Smooth muscle cell (in vitro differentiated cells): ENCODE measurements at regions not wholly inside any gene's neighbourhood (a gene's known extent, or its start where the extent isn't known, plus 50 kb on each side); places are given as distances from the start of the nearest gene placed in this dataset.

Source experiments
- DNase-seq: peaks from one replicate; lab custom pipeline; 2025; ENCODE audit not compliant: unreplicated experiment; lab: John Stamatoyannopoulos, UW
- H2AFZ ChIP-seq: fragments of 200-600 bp; sonication (generic); 2 replicates; pipeline ENCODE4 v1.6.0; 2016; ENCODE audit warnings: antibody characterized with exemption, low read depth, mild to moderate bottlenecking
- H3F3A ChIP-seq: fragments of 200-600 bp; sonication (generic); 2 replicates; pipeline ENCODE4 v1.6.0; 2017; ENCODE audit warnings: antibody characterized with exemption, low read depth
- H3K27ac ChIP-seq: fragments of 200-600 bp; sonication (generic); 2 replicates; pipeline ENCODE4 v1.5.1; 2016; ENCODE audit warnings: low read depth, mild to moderate bottlenecking
- H3K27me3 ChIP-seq: fragments of 200-600 bp; sonication (generic); 2 replicates; pipeline ENCODE4 v1.6.1; 2016; ENCODE audit warnings: low read depth, mild to moderate bottlenecking
- H3K36me3 ChIP-seq: fragments of 200-600 bp; sonication (generic); 2 replicates; pipeline ENCODE4 v1.5.1; 2016; ENCODE audit warnings: low read depth
- H3K4me1 ChIP-seq: fragments of 200-600 bp; sonication (generic); 2 replicates; pipeline ENCODE4 v1.5.1; 2016; ENCODE audit warnings: low read depth
- H3K4me2 ChIP-seq: fragments of 200-600 bp; sonication (generic); 2 replicates; pipeline ENCODE4 v1.6.0; 2016; ENCODE audit warnings: mild to moderate bottlenecking
- H3K4me3 ChIP-seq: fragments of 200-600 bp; sonication (generic); 2 replicates; pipeline ENCODE4 v1.5.1; 2016; ENCODE audit warnings: mild to moderate bottlenecking
- H3K79me2 ChIP-seq: fragments of 200-600 bp; sonication (generic); 2 replicates; pipeline ENCODE4 v1.6.0; 2016; ENCODE audit warnings: low read depth, mild to moderate bottlenecking
- H3K9ac ChIP-seq: fragments of 200-600 bp; sonication (generic); 2 replicates; pipeline ENCODE4 v1.6.0; 2016; ENCODE audit warnings: low read depth
- H3K9me3 ChIP-seq: fragments of 200-600 bp; sonication (generic); replicated peaks from 2 replicates; pipeline ENCODE4 v1.5.1; 2016; ENCODE audit warnings: low read depth
- H4K20me1 ChIP-seq: fragments of 200-600 bp; sonication (generic); 2 replicates; pipeline ENCODE4 v1.6.0; 2016; ENCODE audit warnings: low read depth
- WGBS: methylation state at CpG from one replicate; pipeline ENCODE4 v1.1.7; 2016; ENCODE audit warnings: low lambda C conversion rate; 5-methylcytosine and 5-hydroxymethylcytosine counted together
- TF ChIP-seq, protein P1 (sequence below): fragments of 200-600 bp; sonication (generic); IDR thresholded peaks from 2 replicates; pipeline ENCODE4 v1.5.1; 2017; ENCODE audit warnings: borderline replicate concordance, mild to moderate bottlenecking, antibody characterized with exemption; ENCODE audit not compliant: insufficient read depth, poor library complexity, severe bottlenecking

- Histone ChIP-seq H3K9me3 (no peaks in the 10 kb centered on the region), H3K4me3 (no peak overlapping the region), H3K9ac (no peak overlapping the region), H3K27ac (no peak overlapping the region), H4K20me1 (no peaks in the 10 kb centered on the region), H3K79me2 (no peaks in the 10 kb centered on the region), H3K36me3 (no peaks in the 10 kb centered on the region), H3F3A (no peaks in the 10 kb centered on the region), H3K4me2 (no peak overlapping the region), H3K4me1 (no peaks in the 10 kb centered on the region), H2AFZ (no peak overlapping the region), H3K27me3 (no peaks in the 10 kb centered on the region)
- WGBS = 92% methylated on average over 6 of the region's 6 CpGs
- DNase-seq = no peak
- TF ChIP-seq, protein P1, sequence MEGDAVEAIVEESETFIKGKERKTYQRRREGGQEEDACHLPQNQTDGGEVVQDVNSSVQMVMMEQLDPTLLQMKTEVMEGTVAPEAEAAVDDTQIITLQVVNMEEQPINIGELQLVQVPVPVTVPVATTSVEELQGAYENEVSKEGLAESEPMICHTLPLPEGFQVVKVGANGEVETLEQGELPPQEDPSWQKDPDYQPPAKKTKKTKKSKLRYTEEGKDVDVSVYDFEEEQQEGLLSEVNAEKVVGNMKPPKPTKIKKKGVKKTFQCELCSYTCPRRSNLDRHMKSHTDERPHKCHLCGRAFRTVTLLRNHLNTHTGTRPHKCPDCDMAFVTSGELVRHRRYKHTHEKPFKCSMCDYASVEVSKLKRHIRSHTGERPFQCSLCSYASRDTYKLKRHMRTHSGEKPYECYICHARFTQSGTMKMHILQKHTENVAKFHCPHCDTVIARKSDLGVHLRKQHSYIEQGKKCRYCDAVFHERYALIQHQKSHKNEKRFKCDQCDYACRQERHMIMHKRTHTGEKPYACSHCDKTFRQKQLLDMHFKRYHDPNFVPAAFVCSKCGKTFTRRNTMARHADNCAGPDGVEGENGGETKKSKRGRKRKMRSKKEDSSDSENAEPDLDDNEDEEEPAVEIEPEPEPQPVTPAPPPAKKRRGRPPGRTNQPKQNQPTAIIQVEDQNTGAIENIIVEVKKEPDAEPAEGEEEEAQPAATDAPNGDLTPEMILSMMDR = no peak
Measured at GRCh38 chr4:27326991-27327390, 466.4 kb downstream of the STIM2 start.

DNA sequence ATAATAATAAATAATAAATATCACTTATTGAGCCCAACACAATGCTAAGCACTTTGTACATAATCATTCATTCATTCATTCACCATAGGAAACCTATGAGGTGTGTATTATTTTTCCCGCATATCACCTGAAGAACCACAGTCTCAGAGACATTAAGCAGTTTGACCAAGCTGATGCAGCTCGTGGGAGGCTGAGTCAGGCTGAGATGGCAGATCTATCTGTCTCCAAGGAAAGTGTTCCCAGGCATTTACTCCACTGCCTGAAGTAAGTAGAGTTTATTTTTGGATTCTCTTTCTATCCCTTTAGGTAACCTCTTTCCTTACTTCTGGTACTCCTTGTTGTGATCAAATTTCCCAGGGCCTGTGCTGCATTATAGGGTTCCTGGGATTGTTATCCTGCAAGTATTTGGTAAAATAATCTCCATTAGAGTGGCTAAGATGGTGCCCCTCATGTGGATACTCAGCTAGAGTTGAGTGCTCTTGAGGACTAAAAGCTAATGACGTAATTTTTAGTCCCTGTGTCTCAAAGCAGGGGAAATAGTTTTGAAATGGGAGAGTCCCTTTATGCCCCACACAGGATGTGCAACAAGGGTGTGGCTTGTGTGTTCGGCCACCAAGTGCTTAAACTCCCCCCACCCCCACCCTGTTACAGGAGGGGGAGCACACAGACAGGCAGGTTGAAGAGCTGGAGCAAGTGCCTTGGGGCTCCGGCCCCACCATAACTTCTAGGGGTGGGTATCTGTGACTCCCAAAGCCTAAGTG is 467.0 kb downstream of the STIM2 start:
- Histone ChIP-seq H3K4me3 (no peak overlapping the region), H3K9me3 (no peaks in the 10 kb centered on the region), H3K9ac (no peak overlapping the region), H3K27ac (no peak overlapping the region), H3K4me2 (no peak overlapping the region), H3K79me2 (no peaks in the 10 kb centered on the region), H3F3A (no peaks in the 10 kb centered on the region), H3K36me3 (no peaks in the 10 kb centered on the region), H2AFZ (no peak overlapping the region), H3K27me3 (no peaks in the 10 kb centered on the region), H3K4me1 (no peaks in the 10 kb centered on the region), H4K20me1 (no peaks in the 10 kb centered on the region)
- TF ChIP-seq, protein P1 = no peak
- WGBS = 79% methylated on average over 5 of the region's 5 CpGs
- DNase-seq = no peak

GRCh38 chr4:27338530-27338929 is 477.9 kb downstream of the STIM2 start:
- TF ChIP-seq, protein P1 = no peak
- DNase-seq = no peak
- H3K4me3 ChIP-seq = no peak overlapping the region
- no peaks in the 10 kb centered on the region for H4K20me1 ChIP-seq
- H3K79me2 ChIP-seq = no peaks in the 10 kb centered on the region
- no peak overlapping the region for H3K9ac ChIP-seq
- H3K4me1 ChIP-seq = no peaks in the 10 kb centered on the region
- H3K27ac ChIP-seq = no peak overlapping the region
- H2AFZ ChIP-seq = no peak overlapping the region
- 92% methylated on average over 3 of the region's 3 CpGs for WGBS
- H3K36me3 ChIP-seq = no peaks in the 10 kb centered on the region
- no peaks in the 10 kb centered on the region for H3K9me3 ChIP-seq
- H3K27me3 ChIP-seq = no peaks in the 10 kb centered on the region
- no peak overlapping the region for H3K4me2 ChIP-seq
- H3F3A ChIP-seq = no peaks in the 10 kb centered on the region

- no peaks in the 10 kb centered on the region for H3K4me1 ChIP-seq
- H3F3A ChIP-seq = no peaks in the 10 kb centered on the region
Measured at GRCh38 chr4:27343411-27343810, 482.8 kb downstream of the STIM2 start.

More at GRCh38 chr4:27343411-27343810, 482.8 kb downstream of the STIM2 start:
- Histone ChIP-seq H3K79me2 (no peaks in the 10 kb centered on the region), H3K27ac (no peak overlapping the region), H3K27me3 (no peaks in the 10 kb centered on the region), H4K20me1 (no peaks in the 10 kb centered on the region), H3K9ac (no peak overlapping the region), H3K36me3 (no peaks in the 10 kb centered on the region), H2AFZ (no peak overlapping the region), H3K4me3 (no peak overlapping the region), H3K9me3 (no peaks in the 10 kb centered on the region), H3K4me2 (no peak overlapping the region)
- DNase-seq = no peak
- 90% methylated on average over 3 of the region's 3 CpGs for WGBS
- TF ChIP-seq, protein P1 = no peak
